HepG2 (cell line): ENCODE measurements at regions not wholly inside any gene's neighbourhood (a gene's known extent, or its start where the extent isn't known, plus 50 kb on each side); places are given as distances from the start of the nearest gene placed in this dataset.

ENCODE experiments used
- ATAC-seq: fragments of 200-7000 bp; cut with Tn5 transposase; 3 replicates; pipeline ENCODE4 v1.9.1; 2020; ENCODE audit warnings: mild to moderate bottlenecking, moderate library complexity
- BruUV-seq: library from RNA; stranded (reverse); fragments of 400-500 nt; replicated peaks from 2 replicates; lab custom pipeline; 2021; lab: Mats Ljungman, UMichigan
- CTCF ChIA-PET: fragments of 300-600 bp; formaldehyde crosslinking; extraction: SDS; loops from one replicate; lab custom pipeline; 2021; ENCODE audit warnings: low total read pairs, inconsistent platforms, low intra/inter-chr PET ratio; lab: Yijun Ruan, JAX
- POLR2A ChIA-PET: fragments of 350-600 bp; sonication (Branson Sonifier 250); formaldehyde crosslinking; loops from one replicate; lab custom pipeline; 2020; ENCODE audit warnings: antibody characterized with exemption, inconsistent platforms; lab: Yijun Ruan, JAX
- DNase-seq: peaks from one replicate; pipeline ENCODE4 v3.0.0-alpha.2; 2015; ENCODE audit warnings: low spot score
- FAIRE-seq: peaks from 3 replicates; lab custom pipeline; 2011; peaks lifted over from hg19 to GRCh38; lab: Jason Lieb, UNC
- H2AFZ ChIP-seq: one replicate; pipeline ENCODE4 v1.6.1; 2011; ENCODE audit warnings: low read length, inconsistent platforms
- H3K27ac ChIP-seq: fragments of 300-600 bp; 3 replicates; pipeline ENCODE4 v1.8.0; 2011; ENCODE audit warnings: mixed run types, mild to moderate bottlenecking, mixed read lengths, low read length, inconsistent platforms; ENCODE audit not compliant: insufficient read depth; ENCODE audit errors: extremely low read length
- H3K27me3 ChIP-seq, 2 experiments: fragments of 200-600 bp in 1 of 2; 2 replicates in 1 of 2; 3 replicates in 1 of 2; pipeline versions ENCODE4 v1.6.0 to v1.8.0; 2011; ENCODE audit warnings: low read length in 2 of 2, mild to moderate bottlenecking in 2 of 2, moderate library complexity in 2 of 2, inconsistent platforms in 1 of 2; ENCODE audit not compliant: insufficient read depth in 2 of 2, control insufficient read depth in 1 of 2
- H3K36me3 ChIP-seq, 2 experiments: fragments of 200-600 bp in 1 of 2; replicated peaks in 1 of 2; 2 replicates in 1 of 2; 3 replicates in 1 of 2; pipeline versions ENCODE4 v1.5.1 to v1.8.0; 2011; ENCODE audit warnings: low read length in 2 of 2, inconsistent platforms in 1 of 2; ENCODE audit not compliant: insufficient read depth in 2 of 2, control insufficient read depth in 1 of 2
- H3K4me1 ChIP-seq: 2 replicates; pipeline ENCODE4 v1.5.1; 2012; ENCODE audit warnings: low read length, inconsistent platforms; ENCODE audit not compliant: insufficient read depth
- H3K4me2 ChIP-seq: 2 replicates; pipeline ENCODE4 v1.6.0; 2011; ENCODE audit warnings: low read depth, low read length, inconsistent platforms
- H3K4me3 ChIP-seq, 3 experiments: fragments of 200-600 bp in 1 of 3; sonication (generic), shearing (Covaris generic) in 1 of 3; replicated peaks in 1 of 3; 2 replicates each; pipeline ENCODE4 v1.5.1; 2011 to 2016; ENCODE audit warnings: low read length in 3 of 3, inconsistent platforms in 2 of 3, low read depth in 2 of 3, mild to moderate bottlenecking in 2 of 3, control low read depth in 1 of 3, mixed read lengths in 1 of 3; ENCODE audit not compliant: insufficient read depth in 1 of 3
- H3K79me2 ChIP-seq: one replicate; pipeline ENCODE4 v1.6.1; 2011; ENCODE audit warnings: low read length, inconsistent platforms; ENCODE audit not compliant: insufficient read depth
- H3K9ac ChIP-seq: 2 replicates; pipeline ENCODE4 v1.6.0; 2011; ENCODE audit warnings: mild to moderate bottlenecking, low read depth, low read length, inconsistent platforms; ENCODE audit not compliant: insufficient read depth
- H3K9me3 ChIP-seq: 2 replicates; pipeline ENCODE4 v1.5.1; 2012; ENCODE audit warnings: mild to moderate bottlenecking, low read length
- H4K20me1 ChIP-seq: 2 replicates; pipeline ENCODE4 v1.6.0; 2011; ENCODE audit warnings: inconsistent platforms, mild to moderate bottlenecking, low read length, moderate library complexity; ENCODE audit not compliant: insufficient read depth
- ELF3 ChIP-seq: IDR thresholded peaks from 2 replicates; pipeline ENCODE4 v1.6.1; 2016; ENCODE audit warnings: missing genetic modification reagents, missing compliant biosample characterization
- JDP2 ChIP-seq: sonication (generic); formaldehyde crosslinking; IDR thresholded peaks from 2 replicates; pipeline ENCODE4 v1.8.1; 2022; ENCODE audit warnings: missing genetic modification reagents, borderline replicate concordance
- MXD4 ChIP-seq: IDR thresholded peaks from 2 replicates; pipeline ENCODE4 v1.6.1; 2016; ENCODE audit warnings: mild to moderate bottlenecking, missing biosample characterization, missing genetic modification reagents
- YEATS2 ChIP-seq: sonication (generic); formaldehyde crosslinking; IDR thresholded peaks from 2 replicates; pipeline ENCODE4 v1.4.0; 2020; ENCODE audit warnings: missing genetic modification reagents, borderline replicate concordance
- ZNF205 ChIP-seq: IDR thresholded peaks from 2 replicates; pipeline ENCODE4 v1.6.1; 2018; ENCODE audit warnings: missing biosample characterization, missing genetic modification reagents
- ZNF253 ChIP-seq: sonication (generic); formaldehyde crosslinking; IDR thresholded peaks from 2 replicates; pipeline ENCODE4 v1.8.0; 2022; ENCODE audit warnings: mild to moderate bottlenecking, missing genetic modification reagents, borderline replicate concordance
- ZNF382 ChIP-seq: sonication (generic); formaldehyde crosslinking; IDR thresholded peaks from 2 replicates; pipeline ENCODE4 v1.5.0; 2020; ENCODE audit warnings: missing genetic modification reagents, mild to moderate bottlenecking, borderline replicate concordance
- ZNF383 ChIP-seq: sonication (generic); formaldehyde crosslinking; IDR thresholded peaks from 2 replicates; pipeline ENCODE4 v1.4.0; 2020; ENCODE audit warnings: missing genetic modification reagents, mild to moderate bottlenecking, borderline replicate concordance
- in situ Hi-C: cut with HindIII; loops from 2 replicates; pipeline ENCODE4 v1.10.0; 2017; ENCODE audit warnings: low pct_unique_long_range_greater_than_20kb; ENCODE audit not compliant: extremely low pct_ligation_motif_present
- intact Hi-C: fragments of 100-400 bp; cut with micrococcal nuclease; formaldehyde crosslinking; loops from one replicate; pipeline ENCODE4 v1.10.0; 2022; ENCODE audit not compliant: unreplicated experiment

- in situ Hi-C loops = no loop called here
These were observed 124.2 kb downstream of the CCDC34 start for GRCh38 chr11:27238811-27239210.

GRCh38 chr11:27237643-27238042 is 125.4 kb downstream of the CCDC34 start:
- no peak for TF ChIP-seq ZNF253 (CRISPR knock-in tag)
- TF ChIP-seq ZNF205 (CRISPR knock-in tag) = no peak
- no peak for TF ChIP-seq ZNF382 (CRISPR knock-in tag)
- no peak for TF ChIP-seq ELF3 (CRISPR knock-in tag)
- no peak for TF ChIP-seq ZNF383 (CRISPR knock-in tag)
- TF ChIP-seq JDP2 (CRISPR knock-in tag) = no peak
- TF ChIP-seq YEATS2 (CRISPR knock-in tag) = no peak
- ATAC-seq (no peak), DNase-seq (no peak), FAIRE-seq (no peak)
- no peaks in the 10 kb centered on the region for H3K79me2 ChIP-seq
- no peaks in the 10 kb centered on the region for H4K20me1 ChIP-seq
- H3K4me1 ChIP-seq = peaks cover 23% of the 10 kb centered on the region
- no peak overlapping the region for H3K4me3 ChIP-seq
- no peak overlapping the region for H3K9ac ChIP-seq
- ChIA-PET CTCF (no interaction called here), POLR2A (no interaction called here)
- BruUV-seq = no TSS peak
- no peak overlapping the region for H2AFZ ChIP-seq
- intact Hi-C loops = no loop called here
- no peaks in the 10 kb centered on the region for H3K9me3 ChIP-seq
- no peaks in the 10 kb centered on the region for H3K36me3 ChIP-seq
- no peak overlapping the region for H3K4me2 ChIP-seq
- no peak overlapping the region for H3K27ac ChIP-seq
- H3K27me3 ChIP-seq = peaks cover 0 to 9% of the 10 kb centered on the region in 2 experiments; a peak in 2 of 5 replicates
- in situ Hi-C loops = no loop called here

More at GRCh38 chr11:27238811-27239210, 124.2 kb downstream of the CCDC34 start:
- CTCF ChIA-PET = no interaction called here
- H3K4me2 ChIP-seq = no peak overlapping the region
- H3K9ac ChIP-seq = no peak overlapping the region
- no peak overlapping the region for H3K27ac ChIP-seq
- intact Hi-C loops = no loop called here
- H3K9me3 ChIP-seq = no peaks in the 10 kb centered on the region
- no peak overlapping the region for H3K4me3 ChIP-seq
- POLR2A ChIA-PET = no interaction called here
- H3K27me3 ChIP-seq = peaks cover 0 to 9% of the 10 kb centered on the region in 2 experiments; a peak in 2 of 5 replicates
- FAIRE-seq = no peak
- H4K20me1 ChIP-seq = no peaks in the 10 kb centered on the region
- no peaks in the 10 kb centered on the region for H3K79me2 ChIP-seq
- H3K36me3 ChIP-seq = no peaks in the 10 kb centered on the region
- ATAC-seq = no peak
- DNase-seq = no peak
- BruUV-seq = no TSS peak
- H3K4me1 ChIP-seq = peaks cover 15% of the 10 kb centered on the region
- H2AFZ ChIP-seq = no peak overlapping the region
- no peak for TF ChIP-seq MXD4 (CRISPR knock-in tag)
